ENCODE measurements at regions not wholly inside any gene's neighbourhood (a gene's known extent, or its start where the extent isn't known, plus 50 kb on each side); places are given as distances from the start of the nearest gene placed in this dataset.

- TF ChIP-seq ZFP41 (tag by site-specific recombination; IDR thresholded peaks at IDR 0.05; ENCODE audit: borderline replicate concordance) (no peak), TCF7L2 (IDR thresholded peaks at IDR 0.05; ENCODE audit: borderline replicate concordance, low read depth, low read length) (no peak), YY1 (tag by site-specific recombination; IDR thresholded peaks at IDR 0.05) (no peak), GLI4 (tag by site-specific recombination; IDR thresholded peaks at IDR 0.05) (no peak), SALL2 (tag by site-specific recombination; IDR thresholded peaks at IDR 0.05; ENCODE audit: borderline replicate concordance) (no peak), ZNF707 (tag by site-specific recombination; IDR thresholded peaks at IDR 0.05) (no peak)
- TF ChIP-seq, protein P1, sequence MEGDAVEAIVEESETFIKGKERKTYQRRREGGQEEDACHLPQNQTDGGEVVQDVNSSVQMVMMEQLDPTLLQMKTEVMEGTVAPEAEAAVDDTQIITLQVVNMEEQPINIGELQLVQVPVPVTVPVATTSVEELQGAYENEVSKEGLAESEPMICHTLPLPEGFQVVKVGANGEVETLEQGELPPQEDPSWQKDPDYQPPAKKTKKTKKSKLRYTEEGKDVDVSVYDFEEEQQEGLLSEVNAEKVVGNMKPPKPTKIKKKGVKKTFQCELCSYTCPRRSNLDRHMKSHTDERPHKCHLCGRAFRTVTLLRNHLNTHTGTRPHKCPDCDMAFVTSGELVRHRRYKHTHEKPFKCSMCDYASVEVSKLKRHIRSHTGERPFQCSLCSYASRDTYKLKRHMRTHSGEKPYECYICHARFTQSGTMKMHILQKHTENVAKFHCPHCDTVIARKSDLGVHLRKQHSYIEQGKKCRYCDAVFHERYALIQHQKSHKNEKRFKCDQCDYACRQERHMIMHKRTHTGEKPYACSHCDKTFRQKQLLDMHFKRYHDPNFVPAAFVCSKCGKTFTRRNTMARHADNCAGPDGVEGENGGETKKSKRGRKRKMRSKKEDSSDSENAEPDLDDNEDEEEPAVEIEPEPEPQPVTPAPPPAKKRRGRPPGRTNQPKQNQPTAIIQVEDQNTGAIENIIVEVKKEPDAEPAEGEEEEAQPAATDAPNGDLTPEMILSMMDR (tag by site-specific recombination; IDR thresholded peaks at IDR 0.05), result no peak
These were observed 113.0 kb downstream of the DTHD1 start for GRCh38 chr4:36394352-36394903.

All from HEK293 (cell line).